Activated CD4-positive, alpha-beta T cell treated with anti-CD3 and anti-CD28 coated beads, Interleukin-2, amount 10 ng/mL, durations not matched to agents 24 days and 14 days (primary cell): ENCODE measurements at regions not wholly inside any gene's neighbourhood (a gene's known extent, or its start where the extent isn't known, plus 50 kb on each side); places are given as distances from the start of the nearest gene placed in this dataset.
"Not testable (repeated sequence)": the region's sequence is repeated elsewhere in the genome, so short reads cannot be mapped to it uniquely, and the experiment has no call there.

Experiments
- DNase-seq: peaks from one replicate; pipeline ENCODE4 v3.0.0; 2022
- H3K27ac Mint-ChIP-seq: one replicate; pipeline ENCODE4 v1.8.0; 2022; ENCODE audit warnings: mild to moderate bottlenecking, mixed read lengths
- H3K27me3 Mint-ChIP-seq: one replicate; pipeline ENCODE4 v1.8.0; 2022; ENCODE audit warnings: mixed read lengths
- H3K36me3 Mint-ChIP-seq: one replicate; pipeline ENCODE4 v1.8.0; 2022; ENCODE audit warnings: low read depth, mild to moderate bottlenecking, mixed read lengths
- H3K4me1 Mint-ChIP-seq: one replicate; pipeline ENCODE4 v1.8.0; 2021; ENCODE audit warnings: mixed read lengths
- H3K4me3 Mint-ChIP-seq: one replicate; pipeline ENCODE4 v1.8.0; 2022; ENCODE audit warnings: mild to moderate bottlenecking, moderate library complexity, mixed read lengths
- H3K9me3 Mint-ChIP-seq: one replicate; pipeline ENCODE4 v1.8.0; 2021; ENCODE audit warnings: mixed read lengths
- intact Hi-C: fragments of 100-400 bp; cut with micrococcal nuclease; formaldehyde crosslinking; loops from one replicate; pipeline ENCODE4 v1.15.1; 2023

DNA sequence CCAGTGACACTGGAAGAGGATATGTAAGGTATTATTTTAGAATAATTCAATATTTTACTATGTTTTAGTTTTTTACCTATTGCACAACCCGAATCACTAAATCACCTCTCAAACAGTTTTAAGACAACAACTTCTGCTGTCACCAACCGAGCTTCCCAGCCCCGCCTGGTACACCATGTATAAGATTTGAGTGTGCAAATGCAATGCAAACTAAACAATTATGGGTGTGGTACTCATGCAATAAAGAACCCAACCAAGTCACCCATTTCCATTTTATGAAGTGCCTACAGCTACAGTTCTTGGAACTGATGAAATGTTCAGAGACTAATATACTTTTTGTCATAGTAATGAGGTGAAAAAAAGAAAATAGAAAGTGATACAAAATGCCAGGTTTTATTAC is 256.2 kb downstream of the TAFA4 start:
- H3K4me1 Mint-ChIP-seq, result no peaks in the 10 kb centered on the region
- intact Hi-C loops, result no loop called here
- no peak overlapping the region for H3K4me3 Mint-ChIP-seq
- H3K36me3 Mint-ChIP-seq, result no peaks in the 10 kb centered on the region
- DNase-seq, result no peak
- H3K9me3 Mint-ChIP-seq, result no peaks in the 10 kb centered on the region
- no peak overlapping the region for H3K27ac Mint-ChIP-seq
- H3K27me3 Mint-ChIP-seq, result no peaks in the 10 kb centered on the region

DNA sequence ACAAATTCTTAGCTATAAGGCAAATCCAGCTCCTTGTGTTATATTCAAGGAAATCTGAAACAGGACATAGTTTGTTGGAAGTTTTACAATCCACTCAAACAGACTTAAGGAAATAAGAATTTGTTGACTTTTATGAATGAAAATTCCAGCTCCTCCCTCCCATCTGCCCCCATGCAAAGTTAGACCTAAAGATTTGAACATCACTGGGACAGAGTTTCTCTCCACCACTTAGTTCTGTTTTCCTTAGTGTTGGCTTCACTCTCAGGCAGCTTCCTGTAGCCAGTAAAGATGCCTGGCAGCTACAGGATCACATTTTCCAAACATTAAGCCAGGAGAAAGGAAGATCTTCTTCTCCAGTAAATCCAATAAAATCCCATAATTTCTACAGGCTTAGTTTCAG is 265.0 kb downstream of the TAFA4 start:
- no peaks in the 10 kb centered on the region for H3K27me3 Mint-ChIP-seq
- H3K4me3 Mint-ChIP-seq, result no peak overlapping the region
- H3K4me1 Mint-ChIP-seq, result no peaks in the 10 kb centered on the region
- no peaks in the 10 kb centered on the region for H3K9me3 Mint-ChIP-seq
- no peak overlapping the region for H3K27ac Mint-ChIP-seq
- no peaks in the 10 kb centered on the region for H3K36me3 Mint-ChIP-seq
- DNase-seq, result no peak
- intact Hi-C loops, result no loop called here

DNA sequence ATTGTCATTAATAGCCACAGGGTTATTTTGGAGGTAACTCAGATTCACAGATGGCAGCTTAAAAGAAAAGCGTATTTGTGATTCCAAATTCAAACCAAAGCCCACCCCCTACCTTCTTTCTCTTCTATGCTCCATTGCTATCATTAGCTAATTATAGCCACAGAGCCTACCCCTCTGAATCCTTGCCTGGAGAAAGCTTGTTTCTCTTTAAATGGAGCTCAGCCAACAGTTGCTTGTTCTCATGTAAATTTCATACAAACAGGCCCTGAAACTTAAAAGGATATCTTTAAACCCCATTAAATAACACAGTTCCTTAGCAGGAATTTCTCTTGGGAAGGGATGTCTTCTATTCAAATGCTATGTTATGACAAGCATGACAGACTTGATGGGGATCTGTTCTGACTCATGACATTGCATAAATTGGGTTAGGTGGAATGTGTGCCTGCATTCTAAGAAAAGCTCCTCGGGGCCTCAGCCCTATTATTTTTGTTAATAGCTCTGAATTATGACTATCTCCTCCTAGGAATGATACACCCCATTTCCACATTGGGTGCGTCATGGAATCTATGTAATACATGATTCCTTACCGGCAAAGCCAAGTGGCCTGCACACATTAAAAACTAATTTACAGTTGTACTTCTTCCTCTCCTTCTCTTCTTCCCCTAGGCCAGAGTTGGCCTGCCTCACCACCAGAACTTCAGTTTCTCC is 265.8 kb downstream of the TAFA4 start:
- no peaks in the 10 kb centered on the region for H3K27me3 Mint-ChIP-seq
- no peaks in the 10 kb centered on the region for H3K36me3 Mint-ChIP-seq
- DNase-seq, result no peak
- no peaks in the 10 kb centered on the region for H3K9me3 Mint-ChIP-seq
- intact Hi-C loops, result no loop called here
- H3K4me1 Mint-ChIP-seq, result no peaks in the 10 kb centered on the region
- no peak overlapping the region for H3K27ac Mint-ChIP-seq
- no peak overlapping the region for H3K4me3 Mint-ChIP-seq

DNA sequence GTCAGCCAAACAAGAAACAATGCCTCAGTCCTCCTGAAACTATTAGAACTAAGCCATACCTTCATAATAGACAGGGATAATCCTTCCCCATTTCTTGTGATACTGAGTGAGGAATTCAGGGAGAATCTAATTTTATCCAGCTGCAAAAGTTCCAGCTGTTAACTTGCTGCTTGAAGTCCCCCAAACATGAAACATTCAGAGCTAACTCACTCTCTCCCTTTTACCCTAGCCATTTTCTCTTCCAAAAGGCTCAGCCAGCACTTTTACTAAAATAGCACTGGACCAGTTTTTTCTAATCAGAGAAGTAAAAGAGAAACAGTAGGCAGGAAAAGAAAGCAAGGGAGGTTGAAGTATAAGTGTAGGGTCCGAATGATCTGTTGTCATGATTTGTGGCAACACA is 268.1 kb downstream of the TAFA4 start:
- no peak overlapping the region for H3K4me3 Mint-ChIP-seq
- intact Hi-C loops, result no loop called here
- H3K4me1 Mint-ChIP-seq, result no peaks in the 10 kb centered on the region
- DNase-seq, result no peak
- no peaks in the 10 kb centered on the region for H3K36me3 Mint-ChIP-seq
- no peaks in the 10 kb centered on the region for H3K9me3 Mint-ChIP-seq
- H3K27ac Mint-ChIP-seq, result no peak overlapping the region
- H3K27me3 Mint-ChIP-seq, result no peaks in the 10 kb centered on the region

DNA sequence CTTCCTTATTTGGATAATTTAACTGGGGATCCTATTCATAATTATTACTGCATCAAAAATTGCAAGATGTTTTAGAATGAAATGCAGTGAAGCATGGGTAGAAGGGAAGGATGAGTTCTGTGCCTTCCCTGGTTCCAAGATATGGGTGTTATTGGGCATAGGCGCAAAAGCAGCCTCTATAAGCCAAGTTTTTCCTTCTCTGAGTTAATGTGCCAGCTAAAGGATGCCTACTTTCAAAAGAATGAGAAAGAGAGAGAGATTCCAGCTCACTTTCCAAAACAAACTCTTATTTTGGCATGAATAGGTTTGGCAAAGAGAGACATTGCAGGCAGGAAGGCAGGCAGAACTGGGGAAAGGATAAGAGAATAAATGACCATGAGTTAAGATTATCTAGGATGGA is 270.2 kb downstream of the TAFA4 start:
- Mint-ChIP-seq H3K27ac (no peak overlapping the region), H3K9me3 (no peaks in the 10 kb centered on the region), H3K4me3 (no peak overlapping the region), H3K4me1 (no peaks in the 10 kb centered on the region), H3K27me3 (no peaks in the 10 kb centered on the region), H3K36me3 (no peaks in the 10 kb centered on the region)
- DNase-seq, result no peak
- intact Hi-C loops, result no loop called here

- not testable (repeated sequence) for H3K4me3 Mint-ChIP-seq
Measured at GRCh38 chr3:68650657-68651056, 281.7 kb downstream of the TAFA4 start.

DNA sequence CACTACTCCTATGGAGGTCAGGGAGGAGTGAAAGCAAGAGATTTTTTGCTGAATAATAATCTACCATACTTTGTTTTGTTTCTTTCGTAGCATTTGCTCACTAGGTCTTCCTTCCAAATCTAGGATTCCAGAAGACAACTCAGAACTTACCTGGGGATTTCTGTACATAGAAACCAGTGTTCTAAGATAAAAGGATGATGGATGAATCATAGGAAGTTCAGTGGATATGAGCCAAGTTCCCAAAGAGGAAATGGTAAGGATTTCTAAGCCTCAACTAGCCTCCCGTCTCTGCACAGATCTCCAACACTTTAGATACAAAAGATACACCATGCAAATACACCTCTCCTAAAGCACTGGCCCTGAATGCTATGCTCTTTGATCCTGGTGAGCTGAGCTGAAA is 283.9 kb downstream of the TAFA4 start:
- H3K9me3 Mint-ChIP-seq, result no peaks in the 10 kb centered on the region
- no peak overlapping the region for H3K4me3 Mint-ChIP-seq
- intact Hi-C loops, result no loop called here

More at GRCh38 chr3:68650657-68651056, 281.7 kb downstream of the TAFA4 start:
- DNase-seq, H3K36me3 Mint-ChIP-seq, H3K9me3 Mint-ChIP-seq, intact Hi-C loops, H3K4me1 Mint-ChIP-seq, H3K27me3 Mint-ChIP-seq, H3K27ac Mint-ChIP-seq: not testable (repeated sequence)

GRCh38 chr3:68631850-68632545 is 300.3 kb downstream of the TAFA4 start:
- Mint-ChIP-seq H3K27me3 (no peaks in the 10 kb centered on the region), H3K4me3 (no peak overlapping the region), H3K36me3 (no peaks in the 10 kb centered on the region), H3K4me1 (no peaks in the 10 kb centered on the region), H3K9me3 (no peaks in the 10 kb centered on the region), H3K27ac (no peak overlapping the region)
- intact Hi-C loops, result no loop called here
- DNase-seq, result no peak

More for the DNA sequence above, 283.9 kb downstream of the TAFA4 start:
- no peaks in the 10 kb centered on the region for H3K27me3 Mint-ChIP-seq
- no peak overlapping the region for H3K27ac Mint-ChIP-seq
- no peaks in the 10 kb centered on the region for H3K4me1 Mint-ChIP-seq
- no peaks in the 10 kb centered on the region for H3K36me3 Mint-ChIP-seq
- no peak for DNase-seq

- Mint-ChIP-seq H3K4me3 (no peak overlapping the region), H3K4me1 (no peaks in the 10 kb centered on the region), H3K36me3 (no peaks in the 10 kb centered on the region), H3K9me3 (no peaks in the 10 kb centered on the region), H3K27me3 (no peaks in the 10 kb centered on the region), H3K27ac (no peak overlapping the region)
- intact Hi-C loops, result no loop called here
- no peak for DNase-seq
Measured at GRCh38 chr3:68620211-68620610, 312.1 kb downstream of the TAFA4 start.

GRCh38 chr3:68614087-68614486 is 318.3 kb downstream of the TAFA4 start:
- Mint-ChIP-seq H3K27ac (no peak overlapping the region), H3K27me3 (no peaks in the 10 kb centered on the region), H3K9me3 (peaks cover 11% of the 10 kb centered on the region), H3K4me3 (no peak overlapping the region), H3K36me3 (no peaks in the 10 kb centered on the region), H3K4me1 (no peaks in the 10 kb centered on the region)
- DNase-seq, result no peak
- intact Hi-C loops, result no loop called here

DNA sequence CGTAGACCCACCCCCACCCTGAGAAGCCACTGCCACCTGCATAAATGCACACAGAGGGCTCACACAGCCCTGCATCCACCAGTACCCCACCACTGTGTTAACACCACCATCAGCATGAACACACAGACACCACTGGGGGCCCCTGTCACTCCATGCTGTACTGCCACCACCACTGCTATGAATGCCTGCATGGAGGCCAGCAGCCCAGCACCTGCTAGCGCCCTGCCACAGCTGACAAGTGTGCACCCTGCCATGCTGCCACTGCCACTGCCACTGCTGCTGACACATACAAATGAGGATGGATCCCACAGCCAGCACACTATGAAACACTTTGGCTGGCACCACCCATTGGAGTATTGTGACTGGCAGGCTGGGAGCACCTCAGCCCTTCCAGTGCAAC is 361.0 kb downstream of the TAFA4 start:
- intact Hi-C loops, result no loop called here
- no peaks in the 10 kb centered on the region for H3K27me3 Mint-ChIP-seq
- no peak overlapping the region for H3K27ac Mint-ChIP-seq
- H3K9me3 Mint-ChIP-seq, result peaks cover 7% of the 10 kb centered on the region
- H3K36me3 Mint-ChIP-seq, result no peaks in the 10 kb centered on the region
- no peak overlapping the region for H3K4me3 Mint-ChIP-seq
- no peaks in the 10 kb centered on the region for H3K4me1 Mint-ChIP-seq
- no peak for DNase-seq

DNA sequence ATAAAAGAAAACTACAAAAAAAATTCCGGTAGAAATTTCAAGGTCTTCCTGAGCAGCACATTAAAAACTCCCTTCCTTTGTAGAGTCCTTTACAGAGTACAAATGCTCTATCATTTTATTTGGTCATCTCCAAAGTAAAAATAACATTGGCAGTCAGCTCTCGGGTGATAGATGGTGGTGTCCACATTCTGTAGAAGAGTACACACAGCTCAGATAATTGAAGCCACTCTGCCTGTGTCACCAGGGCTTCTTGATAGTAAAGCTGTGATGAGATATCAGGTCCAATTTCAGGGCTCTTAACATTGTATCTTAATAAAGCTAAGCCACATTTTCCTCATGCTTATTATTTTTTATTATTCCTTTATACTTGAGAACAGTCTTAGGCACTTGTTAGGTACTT is 371.6 kb downstream of the TAFA4 start:
- Mint-ChIP-seq H3K4me1 (no peaks in the 10 kb centered on the region), H3K4me3 (no peak overlapping the region), H3K36me3 (no peaks in the 10 kb centered on the region), H3K9me3 (no peaks in the 10 kb centered on the region), H3K27ac (no peak overlapping the region), H3K27me3 (no peaks in the 10 kb centered on the region)
- intact Hi-C loops, result no loop called here
- DNase-seq, result no peak

DNA sequence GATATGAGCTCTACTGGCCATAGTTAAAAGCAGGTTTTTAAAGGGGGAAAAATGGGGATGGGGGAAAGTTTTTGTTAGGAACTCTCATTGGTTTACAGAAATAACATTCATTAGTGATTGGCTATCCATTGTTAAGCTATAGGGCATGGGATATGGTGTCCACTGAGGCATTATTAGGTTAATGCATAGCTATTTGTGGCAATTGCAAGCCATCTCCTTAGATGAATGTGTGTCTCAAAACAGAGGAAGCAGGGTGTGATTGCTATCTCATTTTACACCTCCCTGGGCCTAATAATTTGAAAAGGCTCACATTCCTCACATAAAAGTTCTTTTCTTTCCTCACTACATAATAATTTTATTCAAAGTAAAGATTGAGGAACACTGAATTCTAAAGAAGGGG is 396.6 kb downstream of the TAFA4 start:
- Mint-ChIP-seq H3K4me1 (no peaks in the 10 kb centered on the region), H3K27ac (no peak overlapping the region), H3K4me3 (no peak overlapping the region), H3K36me3 (no peaks in the 10 kb centered on the region), H3K9me3 (no peaks in the 10 kb centered on the region), H3K27me3 (no peaks in the 10 kb centered on the region)
- DNase-seq, result no peak
- intact Hi-C loops, result no loop called here

DNA sequence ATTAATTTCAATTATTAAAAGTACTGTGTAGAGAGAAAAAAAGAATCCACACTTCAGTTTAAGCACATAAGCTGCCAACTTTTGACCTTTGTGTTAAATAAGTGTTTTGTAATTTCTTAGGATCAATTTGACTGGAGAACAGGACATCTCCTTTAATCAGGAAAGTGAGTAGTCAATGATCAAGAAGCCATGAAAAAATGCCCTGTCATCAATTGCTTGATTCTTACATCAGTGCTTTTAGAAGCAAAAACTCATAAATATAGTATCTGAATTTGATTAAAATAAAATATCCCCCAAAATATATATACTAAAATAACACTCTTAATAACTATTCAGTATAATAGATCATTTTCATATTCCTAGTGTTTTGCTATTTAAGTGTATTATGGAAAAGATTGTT is 409.0 kb downstream of the TAFA4 start:
- intact Hi-C loops, result no loop called here

DNA sequence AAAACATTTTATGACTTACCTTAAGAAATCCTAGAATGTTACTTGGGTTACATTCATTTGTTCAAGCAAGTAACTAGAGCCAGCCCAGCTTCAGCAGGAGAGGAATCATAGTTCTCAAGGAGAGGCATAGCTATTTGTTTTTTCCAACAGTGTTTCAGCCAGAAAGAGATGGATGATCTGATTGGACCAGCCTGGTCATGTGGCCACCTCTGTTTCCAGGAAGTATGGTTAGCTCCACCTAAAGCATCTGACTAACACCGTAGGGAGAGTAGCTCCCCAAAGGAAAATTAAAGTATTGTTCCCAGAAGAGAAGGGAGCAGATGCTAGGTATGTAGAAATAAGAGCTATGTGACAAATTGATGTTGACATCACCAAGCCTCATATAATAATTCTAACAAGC is 417.1 kb downstream of the TAFA4 start:
- no peak for DNase-seq
- no peaks in the 10 kb centered on the region for H3K36me3 Mint-ChIP-seq
- no peaks in the 10 kb centered on the region for H3K9me3 Mint-ChIP-seq

More for the DNA sequence above, 409.0 kb downstream of the TAFA4 start:
- no peaks in the 10 kb centered on the region for H3K4me1 Mint-ChIP-seq
- no peak overlapping the region for H3K27ac Mint-ChIP-seq
- H3K4me3 Mint-ChIP-seq, result no peak overlapping the region
- no peaks in the 10 kb centered on the region for H3K27me3 Mint-ChIP-seq
- DNase-seq, result no peak
- no peaks in the 10 kb centered on the region for H3K9me3 Mint-ChIP-seq
- no peaks in the 10 kb centered on the region for H3K36me3 Mint-ChIP-seq

More for the DNA sequence above, 417.1 kb downstream of the TAFA4 start:
- no peak overlapping the region for H3K4me3 Mint-ChIP-seq
- intact Hi-C loops, result no loop called here
- H3K27ac Mint-ChIP-seq, result no peak overlapping the region
- H3K4me1 Mint-ChIP-seq, result no peaks in the 10 kb centered on the region
- no peaks in the 10 kb centered on the region for H3K27me3 Mint-ChIP-seq
